ENCODE measurements at regions not wholly inside any gene's neighbourhood (a gene's known extent, or its start where the extent isn't known, plus 50 kb on each side); places are given as distances from the start of the nearest gene placed in this dataset.
"Not testable (repeated sequence)": the region's sequence is repeated elsewhere in the genome, so short reads cannot be mapped to it uniquely, and the experiment has no call there.

GRCh38 chr1:30081379-30082102 lies 641.8 kb downstream of the MATN1 start:
- TF ChIP-seq ZNF8 (CRISPR knock-in tag; IDR thresholded peaks at IDR 0.05) (no peak), BACH2 (CRISPR knock-in tag; IDR thresholded peaks at IDR 0.05; ENCODE audit: borderline replicate concordance) (no peak), ZFP30 (CRISPR knock-in tag; IDR thresholded peaks at IDR 0.05) (no peak), ZC3H10 (CRISPR knock-in tag; IDR thresholded peaks at IDR 0.05) (no peak)
- TF ChIP-seq, protein P1, sequence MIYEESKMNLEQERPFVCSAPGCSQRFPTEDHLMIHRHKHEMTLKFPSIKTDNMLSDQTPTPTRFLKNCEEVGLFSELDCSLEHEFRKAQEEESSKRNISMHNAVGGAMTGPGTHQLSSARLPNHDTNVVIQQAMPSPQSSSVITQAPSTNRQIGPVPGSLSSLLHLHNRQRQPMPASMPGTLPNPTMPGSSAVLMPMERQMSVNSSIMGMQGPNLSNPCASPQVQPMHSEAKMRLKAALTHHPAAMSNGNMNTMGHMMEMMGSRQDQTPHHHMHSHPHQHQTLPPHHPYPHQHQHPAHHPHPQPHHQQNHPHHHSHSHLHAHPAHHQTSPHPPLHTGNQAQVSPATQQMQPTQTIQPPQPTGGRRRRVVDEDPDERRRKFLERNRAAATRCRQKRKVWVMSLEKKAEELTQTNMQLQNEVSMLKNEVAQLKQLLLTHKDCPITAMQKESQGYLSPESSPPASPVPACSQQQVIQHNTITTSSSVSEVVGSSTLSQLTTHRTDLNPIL (CRISPR knock-in tag; IDR thresholded peaks at IDR 0.05; ENCODE audit: low read depth), result no peak
- ATAC-seq, result no peak

- not testable (repeated sequence) for ATAC-seq
Observed at GRCh38 chr1:30075916-30076315, 647.5 kb downstream of the MATN1 start.

DNA sequence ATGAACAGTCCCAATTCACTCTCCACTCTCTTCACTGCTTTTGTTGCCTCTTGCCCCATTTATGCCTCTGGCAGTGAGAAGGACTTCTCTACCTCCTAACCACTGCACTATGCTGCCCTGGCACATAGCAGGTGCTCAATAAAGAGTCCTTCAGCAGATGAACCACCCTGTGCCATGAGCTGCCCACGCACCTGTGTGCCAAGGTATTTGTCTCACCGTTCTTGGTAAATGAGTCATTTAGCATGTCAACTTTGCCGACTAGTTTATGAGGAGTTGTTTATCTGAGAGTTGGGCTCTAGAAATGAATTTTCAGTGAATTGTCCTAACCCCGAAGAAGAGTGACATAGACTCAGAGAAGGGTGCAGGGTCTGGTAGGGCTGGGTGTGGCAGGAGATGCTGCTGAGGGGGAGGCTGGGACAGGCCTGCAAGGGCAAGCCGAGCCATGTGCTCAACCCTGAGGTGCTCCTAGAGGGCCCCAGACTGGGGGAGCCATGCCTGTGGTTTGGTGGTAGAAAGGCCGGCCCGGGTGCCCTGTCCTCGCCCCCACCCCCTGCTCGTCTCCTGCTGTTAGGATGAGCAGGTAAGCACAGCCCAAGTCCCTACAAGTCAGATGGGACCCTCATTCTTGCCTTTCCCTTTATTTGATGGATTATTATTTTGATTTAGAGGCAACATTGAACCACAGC lies 654.5 kb downstream of the MATN1 start:
- no peak for ATAC-seq
- no peak for TF ChIP-seq TSHZ2 (CRISPR knock-in tag; IDR thresholded peaks at IDR 0.05)
- TF ChIP-seq BACH2 (CRISPR knock-in tag; IDR thresholded peaks at IDR 0.05; ENCODE audit: borderline replicate concordance), result no peak
- no peak for TF ChIP-seq ZNF565 (CRISPR knock-in tag; conservative IDR thresholded peaks at IDR 0.05; ENCODE audit: low read depth)
- no peak for TF ChIP-seq TCF4 (CRISPR knock-in tag; IDR thresholded peaks at IDR 0.05; ENCODE audit: borderline replicate concordance)
- TF ChIP-seq ESRRG (CRISPR knock-in tag; IDR thresholded peaks at IDR 0.05), result no peak
- no peak for TF ChIP-seq ISL1 (CRISPR knock-in tag; IDR thresholded peaks at IDR 0.05)
- no peak for TF ChIP-seq TOX (CRISPR knock-in tag; IDR thresholded peaks at IDR 0.05; ENCODE audit: borderline replicate concordance)
- TF ChIP-seq ZNF70 (CRISPR knock-in tag; IDR thresholded peaks at IDR 0.05), result no peak
- no peak for TF ChIP-seq ZFP30 (CRISPR knock-in tag; IDR thresholded peaks at IDR 0.05)
- no peak for TF ChIP-seq CSDC2 (CRISPR knock-in tag; IDR thresholded peaks at IDR 0.05)
- TF ChIP-seq, protein P2, sequence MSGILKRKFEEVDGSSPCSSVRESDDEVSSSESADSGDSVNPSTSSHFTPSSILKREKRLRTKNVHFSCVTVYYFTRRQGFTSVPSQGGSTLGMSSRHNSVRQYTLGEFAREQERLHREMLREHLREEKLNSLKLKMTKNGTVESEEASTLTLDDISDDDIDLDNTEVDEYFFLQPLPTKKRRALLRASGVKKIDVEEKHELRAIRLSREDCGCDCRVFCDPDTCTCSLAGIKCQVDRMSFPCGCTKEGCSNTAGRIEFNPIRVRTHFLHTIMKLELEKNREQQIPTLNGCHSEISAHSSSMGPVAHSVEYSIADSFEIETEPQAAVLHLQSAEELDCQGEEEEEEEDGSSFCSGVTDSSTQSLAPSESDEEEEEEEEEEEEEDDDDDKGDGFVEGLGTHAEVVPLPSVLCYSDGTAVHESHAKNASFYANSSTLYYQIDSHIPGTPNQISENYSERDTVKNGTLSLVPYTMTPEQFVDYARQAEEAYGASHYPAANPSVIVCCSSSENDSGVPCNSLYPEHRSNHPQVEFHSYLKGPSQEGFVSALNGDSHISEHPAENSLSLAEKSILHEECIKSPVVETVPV (CRISPR knock-in tag; IDR thresholded peaks at IDR 0.05), result no peak
- TF ChIP-seq, protein P3, sequence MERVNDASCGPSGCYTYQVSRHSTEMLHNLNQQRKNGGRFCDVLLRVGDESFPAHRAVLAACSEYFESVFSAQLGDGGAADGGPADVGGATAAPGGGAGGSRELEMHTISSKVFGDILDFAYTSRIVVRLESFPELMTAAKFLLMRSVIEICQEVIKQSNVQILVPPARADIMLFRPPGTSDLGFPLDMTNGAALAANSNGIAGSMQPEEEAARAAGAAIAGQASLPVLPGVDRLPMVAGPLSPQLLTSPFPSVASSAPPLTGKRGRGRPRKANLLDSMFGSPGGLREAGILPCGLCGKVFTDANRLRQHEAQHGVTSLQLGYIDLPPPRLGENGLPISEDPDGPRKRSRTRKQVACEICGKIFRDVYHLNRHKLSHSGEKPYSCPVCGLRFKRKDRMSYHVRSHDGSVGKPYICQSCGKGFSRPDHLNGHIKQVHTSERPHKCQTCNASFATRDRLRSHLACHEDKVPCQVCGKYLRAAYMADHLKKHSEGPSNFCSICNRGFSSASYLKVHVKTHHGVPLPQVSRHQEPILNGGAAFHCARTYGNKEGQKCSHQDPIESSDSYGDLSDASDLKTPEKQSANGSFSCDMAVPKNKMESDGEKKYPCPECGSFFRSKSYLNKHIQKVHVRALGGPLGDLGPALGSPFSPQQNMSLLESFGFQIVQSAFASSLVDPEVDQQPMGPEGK (CRISPR knock-in tag; IDR thresholded peaks at IDR 0.05; ENCODE audit: borderline replicate concordance), result no peak
- no peak for TF ChIP-seq ZNF8 (CRISPR knock-in tag; IDR thresholded peaks at IDR 0.05)
- no peak for TF ChIP-seq GLIS3 (CRISPR knock-in tag; IDR thresholded peaks at IDR 0.05)
- TF ChIP-seq, protein P4, sequence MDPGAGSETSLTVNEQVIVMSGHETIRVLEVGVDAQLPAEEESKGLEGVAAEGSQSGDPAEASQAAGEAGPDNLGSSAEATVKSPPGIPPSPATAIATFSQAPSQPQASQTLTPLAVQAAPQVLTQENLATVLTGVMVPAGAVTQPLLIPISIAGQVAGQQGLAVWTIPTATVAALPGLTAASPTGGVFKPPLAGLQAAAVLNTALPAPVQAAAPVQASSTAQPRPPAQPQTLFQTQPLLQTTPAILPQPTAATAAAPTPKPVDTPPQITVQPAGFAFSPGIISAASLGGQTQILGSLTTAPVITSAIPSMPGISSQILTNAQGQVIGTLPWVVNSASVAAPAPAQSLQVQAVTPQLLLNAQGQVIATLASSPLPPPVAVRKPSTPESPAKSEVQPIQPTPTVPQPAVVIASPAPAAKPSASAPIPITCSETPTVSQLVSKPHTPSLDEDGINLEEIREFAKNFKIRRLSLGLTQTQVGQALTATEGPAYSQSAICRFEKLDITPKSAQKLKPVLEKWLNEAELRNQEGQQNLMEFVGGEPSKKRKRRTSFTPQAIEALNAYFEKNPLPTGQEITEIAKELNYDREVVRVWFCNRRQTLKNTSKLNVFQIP (CRISPR knock-in tag; IDR thresholded peaks at IDR 0.05; ENCODE audit: borderline replicate concordance, low read depth), result no peak
- no peak for TF ChIP-seq ARNTL (CRISPR knock-in tag; IDR thresholded peaks at IDR 0.05; ENCODE audit: borderline replicate concordance, low read depth)
- TF ChIP-seq ZC3H10 (CRISPR knock-in tag; IDR thresholded peaks at IDR 0.05), result no peak
